ENCODE measurements at regions not wholly inside any gene's neighbourhood (a gene's known extent, or its start where the extent isn't known, plus 50 kb on each side); places are given as distances from the start of the nearest gene placed in this dataset.

DNA sequence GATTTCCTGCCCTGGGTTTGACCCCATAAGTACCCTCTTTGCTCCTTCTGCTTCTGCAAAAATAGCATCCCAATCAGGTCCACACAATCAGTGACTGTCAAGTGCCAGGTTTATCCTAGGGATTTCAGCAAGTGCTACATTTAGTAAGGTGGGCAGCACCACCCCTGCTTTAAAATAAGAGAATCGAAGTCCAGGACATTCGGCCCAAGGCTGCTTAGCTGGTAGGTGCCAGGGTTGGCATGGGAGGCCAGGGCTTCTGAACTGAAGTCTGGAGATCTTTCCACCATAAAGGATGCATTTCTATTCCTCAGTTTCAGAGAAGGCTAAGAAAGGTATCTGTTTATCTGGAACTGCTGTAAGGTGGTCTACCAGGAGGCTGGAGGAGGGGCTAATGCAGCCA lies 408.3 kb downstream of the ZNF536 start:
- TF ChIP-seq ESRRG (CRISPR knock-in tag; IDR thresholded peaks at IDR 0.05) = no peak
- TF ChIP-seq, protein P1, sequence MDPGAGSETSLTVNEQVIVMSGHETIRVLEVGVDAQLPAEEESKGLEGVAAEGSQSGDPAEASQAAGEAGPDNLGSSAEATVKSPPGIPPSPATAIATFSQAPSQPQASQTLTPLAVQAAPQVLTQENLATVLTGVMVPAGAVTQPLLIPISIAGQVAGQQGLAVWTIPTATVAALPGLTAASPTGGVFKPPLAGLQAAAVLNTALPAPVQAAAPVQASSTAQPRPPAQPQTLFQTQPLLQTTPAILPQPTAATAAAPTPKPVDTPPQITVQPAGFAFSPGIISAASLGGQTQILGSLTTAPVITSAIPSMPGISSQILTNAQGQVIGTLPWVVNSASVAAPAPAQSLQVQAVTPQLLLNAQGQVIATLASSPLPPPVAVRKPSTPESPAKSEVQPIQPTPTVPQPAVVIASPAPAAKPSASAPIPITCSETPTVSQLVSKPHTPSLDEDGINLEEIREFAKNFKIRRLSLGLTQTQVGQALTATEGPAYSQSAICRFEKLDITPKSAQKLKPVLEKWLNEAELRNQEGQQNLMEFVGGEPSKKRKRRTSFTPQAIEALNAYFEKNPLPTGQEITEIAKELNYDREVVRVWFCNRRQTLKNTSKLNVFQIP (CRISPR knock-in tag; IDR thresholded peaks at IDR 0.05; ENCODE audit: borderline replicate concordance, low read depth) = no peak
- TF ChIP-seq TCF4 (CRISPR knock-in tag; IDR thresholded peaks at IDR 0.05; ENCODE audit: borderline replicate concordance) = no peak
- TF ChIP-seq, protein P2, sequence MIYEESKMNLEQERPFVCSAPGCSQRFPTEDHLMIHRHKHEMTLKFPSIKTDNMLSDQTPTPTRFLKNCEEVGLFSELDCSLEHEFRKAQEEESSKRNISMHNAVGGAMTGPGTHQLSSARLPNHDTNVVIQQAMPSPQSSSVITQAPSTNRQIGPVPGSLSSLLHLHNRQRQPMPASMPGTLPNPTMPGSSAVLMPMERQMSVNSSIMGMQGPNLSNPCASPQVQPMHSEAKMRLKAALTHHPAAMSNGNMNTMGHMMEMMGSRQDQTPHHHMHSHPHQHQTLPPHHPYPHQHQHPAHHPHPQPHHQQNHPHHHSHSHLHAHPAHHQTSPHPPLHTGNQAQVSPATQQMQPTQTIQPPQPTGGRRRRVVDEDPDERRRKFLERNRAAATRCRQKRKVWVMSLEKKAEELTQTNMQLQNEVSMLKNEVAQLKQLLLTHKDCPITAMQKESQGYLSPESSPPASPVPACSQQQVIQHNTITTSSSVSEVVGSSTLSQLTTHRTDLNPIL (CRISPR knock-in tag; IDR thresholded peaks at IDR 0.05; ENCODE audit: low read depth) = no peak
- no peak for TF ChIP-seq RARB (CRISPR knock-in tag; IDR thresholded peaks at IDR 0.05)
- no peak for TF ChIP-seq ZNF70 (CRISPR knock-in tag; IDR thresholded peaks at IDR 0.05)
- TF ChIP-seq CSDC2 (CRISPR knock-in tag; IDR thresholded peaks at IDR 0.05) = no peak
- no peak for TF ChIP-seq OSR1 (CRISPR knock-in tag; IDR thresholded peaks at IDR 0.05)
- no peak for TF ChIP-seq ZNF8 (CRISPR knock-in tag; IDR thresholded peaks at IDR 0.05)
- no peak for TF ChIP-seq ISL1 (CRISPR knock-in tag; IDR thresholded peaks at IDR 0.05)
- TF ChIP-seq ZC3H10 (CRISPR knock-in tag; IDR thresholded peaks at IDR 0.05) = no peak
- TF ChIP-seq ZFP3 (CRISPR knock-in tag; IDR thresholded peaks at IDR 0.05) = no peak
- no peak for TF ChIP-seq ZFP30 (CRISPR knock-in tag; IDR thresholded peaks at IDR 0.05)
- TF ChIP-seq, protein P3, sequence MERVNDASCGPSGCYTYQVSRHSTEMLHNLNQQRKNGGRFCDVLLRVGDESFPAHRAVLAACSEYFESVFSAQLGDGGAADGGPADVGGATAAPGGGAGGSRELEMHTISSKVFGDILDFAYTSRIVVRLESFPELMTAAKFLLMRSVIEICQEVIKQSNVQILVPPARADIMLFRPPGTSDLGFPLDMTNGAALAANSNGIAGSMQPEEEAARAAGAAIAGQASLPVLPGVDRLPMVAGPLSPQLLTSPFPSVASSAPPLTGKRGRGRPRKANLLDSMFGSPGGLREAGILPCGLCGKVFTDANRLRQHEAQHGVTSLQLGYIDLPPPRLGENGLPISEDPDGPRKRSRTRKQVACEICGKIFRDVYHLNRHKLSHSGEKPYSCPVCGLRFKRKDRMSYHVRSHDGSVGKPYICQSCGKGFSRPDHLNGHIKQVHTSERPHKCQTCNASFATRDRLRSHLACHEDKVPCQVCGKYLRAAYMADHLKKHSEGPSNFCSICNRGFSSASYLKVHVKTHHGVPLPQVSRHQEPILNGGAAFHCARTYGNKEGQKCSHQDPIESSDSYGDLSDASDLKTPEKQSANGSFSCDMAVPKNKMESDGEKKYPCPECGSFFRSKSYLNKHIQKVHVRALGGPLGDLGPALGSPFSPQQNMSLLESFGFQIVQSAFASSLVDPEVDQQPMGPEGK (CRISPR knock-in tag; IDR thresholded peaks at IDR 0.05; ENCODE audit: borderline replicate concordance) = no peak

Measured in SK-N-SH treated with all-trans-retinoic acid at 6 μM for 48 hours (cell line).